ENCODE measurements at regions not wholly inside any gene's neighbourhood (a gene's known extent, or its start where the extent isn't known, plus 50 kb on each side); places are given as distances from the start of the nearest gene placed in this dataset.

DNA sequence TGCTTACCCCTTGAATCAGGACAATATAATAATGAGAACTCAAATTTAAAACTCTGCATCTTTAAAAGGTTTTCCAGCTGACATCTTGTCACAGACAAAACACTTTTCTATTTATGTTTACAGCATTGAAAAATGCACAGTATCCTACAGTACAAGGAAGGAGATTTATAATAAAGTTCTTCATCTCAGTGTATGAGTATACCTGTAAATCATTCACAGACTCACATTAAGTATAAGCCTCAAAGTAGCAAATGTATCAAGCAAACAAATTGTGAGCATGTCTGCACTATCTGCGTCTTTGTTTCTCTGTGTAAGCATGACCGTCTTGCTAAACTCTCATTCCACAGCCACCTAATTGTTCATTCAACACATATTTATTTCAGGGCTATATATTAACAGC is 52.8 kb downstream of the PPP1R2C start:
- H3K4me1 ChIP-seq (replicated peaks): no peaks in the 10 kb centered on the region
- no peaks in the 10 kb centered on the region for H3K27me3 ChIP-seq (replicated peaks)
- no peak overlapping the region for H3K27ac ChIP-seq
- H3K9me3 ChIP-seq (replicated peaks): no peaks in the 10 kb centered on the region
- no peak for DNase-seq (ENCODE audit: low read depth in 1 of 2, low spot score in 2 of 2)
- H3K4me3 ChIP-seq: no peak overlapping the region
- no peaks in the 10 kb centered on the region for H3K36me3 ChIP-seq

DNA sequence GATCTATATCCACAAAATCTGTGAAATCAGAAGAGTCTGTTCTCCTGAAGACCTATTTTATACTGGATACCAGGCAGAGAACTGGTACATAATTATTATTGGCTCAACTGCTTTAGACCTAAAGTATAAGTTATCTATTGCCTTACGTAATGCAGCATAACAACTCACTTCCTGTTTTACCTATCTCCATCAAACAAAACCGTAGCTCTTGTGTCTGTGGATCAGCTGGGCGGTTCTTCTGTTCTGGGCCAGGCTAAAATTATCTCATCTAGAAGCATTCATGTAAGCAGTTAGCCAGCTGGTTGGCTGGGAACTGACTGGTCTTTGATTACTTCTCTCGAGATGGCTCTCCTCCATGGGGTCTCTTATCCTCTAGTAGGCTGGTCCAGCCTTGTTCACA is 57.8 kb downstream of the PPP1R2C start:
- Histone ChIP-seq H3K9me3 (replicated peaks) (no peaks in the 10 kb centered on the region), H3K4me3 (no peak overlapping the region), H3K36me3 (no peaks in the 10 kb centered on the region), H3K27me3 (replicated peaks) (no peaks in the 10 kb centered on the region), H3K27ac (no peak overlapping the region), H3K4me1 (replicated peaks) (no peaks in the 10 kb centered on the region)
- no peak for DNase-seq (ENCODE audit: low read depth in 1 of 2, low spot score in 2 of 2)

DNA sequence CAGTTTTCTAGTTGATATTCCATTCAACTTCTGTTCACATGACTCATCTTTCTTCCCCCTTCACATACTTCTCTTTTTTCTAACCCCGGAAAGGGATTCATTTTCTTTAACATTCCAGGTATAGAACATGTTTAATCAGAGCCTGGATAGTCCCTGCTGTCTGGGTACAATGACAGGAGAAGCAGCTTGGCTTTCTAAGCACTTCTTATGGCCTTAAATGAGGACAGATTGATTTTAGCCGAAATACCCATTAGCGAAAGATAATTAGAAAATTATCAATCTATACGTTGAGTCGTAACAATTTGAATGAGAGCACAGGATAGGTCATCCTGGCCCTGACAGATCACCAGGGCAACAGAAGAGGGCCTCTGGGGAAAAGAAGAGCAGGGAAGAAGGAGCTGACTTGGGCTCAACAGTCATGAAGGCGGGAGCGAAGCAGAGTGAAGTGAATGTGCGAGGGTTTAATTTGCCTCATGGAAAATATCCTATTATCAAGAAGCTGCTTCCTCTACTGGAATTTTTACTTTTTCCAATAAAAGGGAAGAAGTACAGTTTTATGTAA is 62.2 kb downstream of the PPP1R2C start:
- no peaks in the 10 kb centered on the region for H3K9me3 ChIP-seq (replicated peaks)

DNA sequence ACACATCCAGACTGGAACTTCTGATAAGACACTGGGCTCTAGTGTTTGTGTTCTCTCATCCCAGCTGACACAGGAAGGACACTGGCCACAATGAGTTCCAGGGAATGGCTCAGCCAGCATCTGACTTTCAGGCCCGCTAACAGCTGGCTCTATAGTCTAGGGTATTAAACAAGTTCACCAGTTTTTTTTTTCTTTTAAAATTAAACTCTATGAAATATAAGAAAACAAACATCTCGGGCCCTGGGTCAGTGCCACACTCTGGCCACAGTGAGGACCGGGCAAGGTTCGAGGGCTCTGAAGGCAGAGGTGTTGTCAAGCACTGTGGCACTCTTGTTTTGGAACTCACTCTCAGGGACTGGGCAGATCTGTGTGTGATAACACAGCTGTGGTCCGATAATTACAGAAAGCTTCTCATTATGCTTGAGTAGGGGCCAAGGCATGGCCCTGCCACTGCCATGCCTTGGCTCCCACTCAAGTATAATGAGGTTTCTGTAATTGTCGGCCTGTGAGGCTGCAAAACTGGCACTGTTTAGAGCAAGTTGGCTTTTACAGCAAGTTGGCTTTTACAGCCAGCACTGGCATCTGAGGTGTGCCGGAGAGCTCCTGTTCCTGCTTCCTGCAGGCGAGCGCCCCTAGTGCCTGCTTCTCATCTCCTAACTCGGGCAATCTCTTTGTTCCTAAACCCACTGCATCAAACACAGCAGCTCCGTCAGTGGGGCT is 62.8 kb downstream of the PPP1R2C start:
- no peaks in the 10 kb centered on the region for H3K36me3 ChIP-seq
- no peak for DNase-seq (ENCODE audit: low read depth in 1 of 2, low spot score in 2 of 2)
- H3K27me3 ChIP-seq (replicated peaks): no peaks in the 10 kb centered on the region
- H3K4me3 ChIP-seq: no peak overlapping the region
- H3K4me1 ChIP-seq (replicated peaks): no peaks in the 10 kb centered on the region
- no peak overlapping the region for H3K27ac ChIP-seq
- no peaks in the 10 kb centered on the region for H3K9me3 ChIP-seq (replicated peaks)

More for the DNA sequence above, 62.2 kb downstream of the PPP1R2C start:
- Histone ChIP-seq H3K4me1 (replicated peaks) (no peaks in the 10 kb centered on the region), H3K36me3 (no peaks in the 10 kb centered on the region), H3K27ac (no peak overlapping the region), H3K4me3 (no peak overlapping the region), H3K27me3 (replicated peaks) (no peaks in the 10 kb centered on the region)
- DNase-seq (ENCODE audit: low read depth in 1 of 2, low spot score in 2 of 2): no peak

DNA sequence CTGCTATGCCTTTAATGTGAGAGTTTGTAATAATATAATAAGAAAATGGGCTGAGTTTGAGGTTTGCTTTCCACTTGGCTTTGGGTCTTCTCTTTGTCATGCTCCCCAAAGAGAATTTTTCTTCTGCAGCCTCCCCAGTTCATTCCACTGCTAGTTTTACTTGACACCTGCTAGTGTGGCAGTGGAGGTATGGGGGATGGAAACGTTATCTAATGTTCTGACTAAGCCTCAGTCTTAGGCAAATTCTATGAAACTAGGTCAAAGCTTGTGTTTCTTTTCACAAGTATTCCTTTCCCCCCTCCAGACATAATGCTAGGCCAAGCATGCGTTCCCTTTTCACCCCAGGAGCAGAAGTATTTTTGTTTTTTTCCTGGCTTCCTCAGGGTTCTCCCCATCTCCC is 67.5 kb downstream of the PPP1R2C start:
- Histone ChIP-seq H3K4me1 (replicated peaks) (no peaks in the 10 kb centered on the region), H3K9me3 (replicated peaks) (no peaks in the 10 kb centered on the region), H3K36me3 (no peaks in the 10 kb centered on the region), H3K4me3 (no peak overlapping the region), H3K27ac (no peak overlapping the region), H3K27me3 (replicated peaks) (no peaks in the 10 kb centered on the region)
- DNase-seq (ENCODE audit: low read depth in 1 of 2, low spot score in 2 of 2): no peak

DNA sequence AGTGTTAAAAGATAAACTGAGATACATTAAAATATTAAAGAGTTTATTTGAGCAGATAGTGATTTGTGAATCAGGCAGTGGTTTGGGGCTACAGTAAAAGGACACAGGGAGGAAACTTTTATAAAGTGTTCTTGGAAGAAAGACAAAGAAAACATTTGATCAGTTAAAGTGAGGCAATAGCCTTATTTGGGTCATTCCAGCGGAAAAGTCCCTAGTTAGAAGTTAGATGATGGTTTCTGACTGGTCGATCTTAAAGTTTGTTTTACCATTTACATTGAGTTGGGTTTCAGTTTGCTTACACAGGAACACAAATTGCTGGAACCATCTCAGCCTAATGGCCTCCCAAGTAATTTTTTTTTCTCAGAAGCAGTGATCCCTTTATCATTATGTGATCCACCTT is 69.7 kb downstream of the PPP1R2C start:
- Histone ChIP-seq H3K9me3 (replicated peaks) (no peaks in the 10 kb centered on the region), H3K4me3 (no peak overlapping the region), H3K27ac (no peak overlapping the region), H3K4me1 (replicated peaks) (no peaks in the 10 kb centered on the region), H3K27me3 (replicated peaks) (no peaks in the 10 kb centered on the region), H3K36me3 (no peaks in the 10 kb centered on the region)
- DNase-seq (ENCODE audit: low read depth in 1 of 2, low spot score in 2 of 2): no peak

DNA sequence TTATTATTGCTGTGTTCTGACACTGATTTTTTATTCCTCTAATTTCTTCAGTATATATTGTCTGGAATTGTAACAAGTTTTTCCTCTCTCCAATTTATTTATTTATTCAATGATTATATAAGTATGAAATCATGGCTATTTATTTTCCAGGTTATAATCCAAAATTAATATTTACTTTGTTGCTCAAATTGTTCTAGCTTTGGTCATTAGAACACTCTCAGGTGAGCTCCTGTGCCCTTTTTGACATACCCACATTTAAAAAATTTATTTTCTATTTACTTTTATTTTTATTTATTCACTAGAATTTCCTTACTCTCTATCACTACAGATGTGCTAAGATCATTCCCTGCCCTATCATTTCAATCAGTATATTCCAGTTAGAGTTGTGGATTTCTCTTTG is 70.2 kb downstream of the PPP1R2C start:
- no peaks in the 10 kb centered on the region for H3K4me1 ChIP-seq (replicated peaks)
- H3K36me3 ChIP-seq: no peaks in the 10 kb centered on the region
- no peaks in the 10 kb centered on the region for H3K9me3 ChIP-seq (replicated peaks)
- no peak for DNase-seq (ENCODE audit: low read depth in 1 of 2, low spot score in 2 of 2)
- no peak overlapping the region for H3K27ac ChIP-seq
- no peaks in the 10 kb centered on the region for H3K27me3 ChIP-seq (replicated peaks)
- no peak overlapping the region for H3K4me3 ChIP-seq

DNA sequence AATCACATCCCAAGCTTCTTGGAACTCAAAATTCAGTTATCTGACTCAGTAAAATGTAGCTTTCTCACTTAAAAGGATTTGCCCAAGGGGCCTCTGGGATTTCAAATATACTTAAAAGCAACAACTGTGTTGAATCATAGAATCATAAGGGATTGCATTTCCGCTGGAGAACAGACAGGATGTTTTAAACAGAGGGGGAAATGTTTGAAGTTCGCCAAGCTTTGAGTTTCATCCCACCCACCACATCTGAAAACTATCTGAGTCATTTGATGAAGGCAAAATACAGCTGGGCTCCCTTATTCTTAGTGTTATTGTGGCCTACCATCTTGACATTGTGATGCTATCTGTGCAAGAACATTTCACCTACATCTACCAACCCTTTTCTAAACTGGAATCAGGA is 73.5 kb downstream of the PPP1R2C start:
- Histone ChIP-seq H3K9me3 (replicated peaks) (no peaks in the 10 kb centered on the region), H3K4me3 (no peak overlapping the region), H3K36me3 (no peaks in the 10 kb centered on the region), H3K27me3 (replicated peaks) (no peaks in the 10 kb centered on the region), H3K4me1 (replicated peaks) (no peaks in the 10 kb centered on the region), H3K27ac (no peak overlapping the region)
- DNase-seq (ENCODE audit: low read depth in 1 of 2, low spot score in 2 of 2): no peak

DNA sequence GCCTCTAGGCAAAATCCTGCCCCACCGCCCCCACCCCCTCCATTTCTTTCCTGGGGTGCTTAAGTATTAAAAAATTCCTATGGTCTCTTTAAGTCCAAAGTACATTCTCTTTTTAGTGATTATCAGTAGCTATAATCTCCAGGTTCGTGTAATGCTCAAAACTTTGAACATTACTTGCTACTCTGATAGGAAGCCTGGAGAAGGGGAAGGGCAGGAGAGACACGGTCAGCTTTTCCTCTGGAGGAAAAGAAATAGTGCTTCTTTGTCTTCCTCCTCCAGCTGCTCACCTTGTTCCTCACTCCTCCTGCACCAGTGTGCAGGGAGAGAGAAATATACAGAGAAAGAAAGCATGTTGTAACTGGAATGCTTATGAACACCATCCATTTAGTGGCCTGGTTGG is 80.4 kb downstream of the PPP1R2C start:
- no peak for DNase-seq (ENCODE audit: low read depth in 1 of 2, low spot score in 2 of 2)

DNA sequence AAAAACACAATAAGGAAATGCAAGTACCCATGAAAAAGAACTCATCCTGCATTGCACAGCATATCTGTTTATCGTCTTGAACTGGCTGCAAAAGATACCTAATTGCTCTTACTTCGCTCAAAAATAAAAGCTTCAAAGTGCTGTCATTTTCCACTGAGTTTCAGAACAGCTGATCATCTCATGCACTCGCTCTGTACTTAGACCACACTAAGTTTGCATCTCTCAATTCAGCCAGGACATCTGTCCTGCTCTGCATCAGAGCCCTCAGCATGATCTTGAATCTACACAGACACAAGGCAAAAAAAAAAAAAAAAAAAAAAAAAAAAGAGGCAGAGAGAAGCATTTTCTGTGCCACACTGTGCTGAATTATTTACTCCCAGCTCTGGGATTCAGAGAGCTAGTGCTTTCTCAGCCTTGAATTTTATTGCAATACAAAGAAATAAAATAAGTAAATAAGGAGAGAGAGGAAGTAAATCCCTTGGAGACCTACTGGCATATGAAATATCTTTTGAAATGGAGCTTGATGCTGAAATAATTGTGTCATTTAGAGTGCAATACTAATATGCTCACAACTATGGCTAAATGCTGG is 81.3 kb downstream of the PPP1R2C start:
- H3K4me3 ChIP-seq: no peak overlapping the region
- no peak overlapping the region for H3K27ac ChIP-seq
- no peaks in the 10 kb centered on the region for H3K36me3 ChIP-seq
- no peaks in the 10 kb centered on the region for H3K27me3 ChIP-seq (replicated peaks)
- no peak for DNase-seq (ENCODE audit: low read depth in 1 of 2, low spot score in 2 of 2)
- H3K4me1 ChIP-seq (replicated peaks): no peaks in the 10 kb centered on the region
- no peaks in the 10 kb centered on the region for H3K9me3 ChIP-seq (replicated peaks)

More for the DNA sequence above, 80.4 kb downstream of the PPP1R2C start:
- H3K4me3 ChIP-seq: no peak overlapping the region
- H3K9me3 ChIP-seq (replicated peaks): no peaks in the 10 kb centered on the region
- H3K36me3 ChIP-seq: no peaks in the 10 kb centered on the region
- H3K4me1 ChIP-seq (replicated peaks): no peaks in the 10 kb centered on the region
- H3K27ac ChIP-seq: no peak overlapping the region
- no peaks in the 10 kb centered on the region for H3K27me3 ChIP-seq (replicated peaks)

DNA sequence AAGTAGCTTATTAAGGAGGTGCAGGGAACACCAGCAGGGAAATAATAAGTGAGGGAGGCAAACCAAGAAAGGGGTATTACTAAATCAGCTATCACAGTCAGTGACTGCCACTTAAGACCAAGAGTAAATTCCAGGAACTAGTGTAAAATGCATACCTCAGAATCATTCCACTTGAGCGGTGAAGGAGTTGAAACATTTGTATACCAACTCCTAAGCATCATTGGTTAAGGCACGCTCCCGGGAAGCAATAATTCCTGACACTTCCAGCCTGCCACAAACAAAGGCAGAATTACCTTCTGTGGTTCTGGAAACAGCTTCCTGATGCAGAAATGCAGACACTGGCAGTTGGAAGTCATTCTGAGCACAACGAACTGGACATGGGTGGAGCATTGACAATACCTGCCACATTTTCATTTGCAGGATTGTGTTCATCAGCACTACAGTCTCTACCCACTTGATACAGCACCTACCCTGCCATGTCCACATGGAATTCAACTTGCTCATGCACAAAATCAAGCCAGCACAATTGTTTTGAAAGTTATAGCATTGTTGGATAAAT is 82.1 kb downstream of the PPP1R2C start:
- H3K27ac ChIP-seq: no peak overlapping the region
- H3K36me3 ChIP-seq: no peaks in the 10 kb centered on the region
- no peaks in the 10 kb centered on the region for H3K9me3 ChIP-seq (replicated peaks)
- no peak overlapping the region for H3K4me3 ChIP-seq
- no peaks in the 10 kb centered on the region for H3K27me3 ChIP-seq (replicated peaks)
- DNase-seq (ENCODE audit: low read depth in 1 of 2, low spot score in 2 of 2): no peak
- no peaks in the 10 kb centered on the region for H3K4me1 ChIP-seq (replicated peaks)

DNA sequence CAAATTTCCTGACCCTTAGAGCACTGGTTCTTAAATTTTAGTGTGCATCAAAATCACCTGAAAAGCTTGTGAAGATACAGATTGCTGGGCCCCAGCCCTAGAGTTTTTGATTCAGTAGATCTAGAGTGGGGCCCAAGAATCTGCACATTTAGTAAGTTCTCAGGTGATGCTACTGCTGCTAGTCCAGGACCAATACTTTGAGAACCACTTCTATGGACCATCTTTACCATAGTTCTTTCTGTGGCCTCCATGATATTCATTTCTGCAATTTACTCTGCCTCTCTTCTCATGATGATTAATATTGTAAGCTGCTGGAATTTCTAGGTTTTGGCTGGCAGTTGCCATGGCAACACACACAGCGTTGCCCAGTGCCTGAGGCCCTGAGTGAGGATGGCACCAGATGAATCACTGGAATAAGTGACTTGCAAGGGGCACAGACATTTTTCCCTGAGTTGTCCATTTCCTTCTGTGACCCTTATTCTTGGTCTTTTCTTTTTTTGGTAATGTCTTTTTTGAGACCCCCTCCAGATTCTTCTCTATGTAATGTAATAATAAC is 83.6 kb downstream of the PPP1R2C start:
- DNase-seq (ENCODE audit: low read depth in 1 of 2, low spot score in 2 of 2): no peak

DNA sequence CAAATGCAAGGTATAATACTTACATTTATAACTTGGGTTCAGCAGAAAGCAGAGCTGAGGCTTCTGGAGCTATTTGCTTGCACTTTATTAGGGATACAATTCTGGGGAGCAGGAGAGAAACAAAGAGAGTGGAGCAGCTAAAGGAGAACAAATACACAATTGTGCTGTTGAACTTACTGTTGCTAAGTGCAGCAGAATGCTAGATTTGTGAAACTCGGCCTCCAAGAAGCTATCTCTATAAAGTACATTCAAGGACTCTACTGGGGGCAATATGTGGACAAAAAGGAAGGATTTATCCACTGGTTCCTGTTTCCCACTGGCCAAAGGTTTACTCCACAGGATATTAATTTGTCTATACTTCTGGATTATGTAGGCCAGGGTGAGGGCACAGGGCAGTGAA is 86.8 kb downstream of the PPP1R2C start:
- H3K27me3 ChIP-seq (replicated peaks): no peaks in the 10 kb centered on the region
- DNase-seq (ENCODE audit: low read depth in 1 of 2, low spot score in 2 of 2): no peak
- H3K27ac ChIP-seq: no peak overlapping the region
- no peaks in the 10 kb centered on the region for H3K36me3 ChIP-seq
- no peaks in the 10 kb centered on the region for H3K4me1 ChIP-seq (replicated peaks)
- no peaks in the 10 kb centered on the region for H3K9me3 ChIP-seq (replicated peaks)
- H3K4me3 ChIP-seq: no peak overlapping the region

More for the DNA sequence above, 83.6 kb downstream of the PPP1R2C start:
- H3K36me3 ChIP-seq: no peaks in the 10 kb centered on the region
- no peak overlapping the region for H3K4me3 ChIP-seq
- no peaks in the 10 kb centered on the region for H3K27me3 ChIP-seq (replicated peaks)
- H3K27ac ChIP-seq: no peak overlapping the region
- H3K4me1 ChIP-seq (replicated peaks): no peaks in the 10 kb centered on the region
- no peaks in the 10 kb centered on the region for H3K9me3 ChIP-seq (replicated peaks)

DNA sequence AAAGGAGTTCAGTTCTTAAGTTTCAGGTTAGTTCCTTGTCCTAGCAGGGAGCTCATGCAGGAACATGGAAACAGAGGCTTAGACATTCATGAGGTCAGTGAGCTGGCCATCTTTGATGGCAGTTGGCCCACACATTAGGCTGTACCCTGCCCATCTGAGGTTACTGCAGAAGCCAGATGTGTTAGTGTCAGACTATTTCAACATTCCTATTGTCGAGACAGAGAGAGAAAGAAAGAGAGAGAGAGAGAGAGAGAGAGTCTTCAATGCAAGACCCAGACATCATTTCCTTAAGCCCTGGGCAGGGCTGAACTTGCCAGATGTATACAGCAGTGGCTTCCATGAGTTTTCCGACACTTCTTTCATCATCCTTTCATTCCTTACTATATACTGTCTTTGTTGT is 91.3 kb downstream of the PPP1R2C start:
- H3K9me3 ChIP-seq (replicated peaks): no peaks in the 10 kb centered on the region
- DNase-seq (ENCODE audit: low read depth in 1 of 2, low spot score in 2 of 2): no peak
- no peak overlapping the region for H3K4me3 ChIP-seq
- H3K27me3 ChIP-seq (replicated peaks): no peaks in the 10 kb centered on the region
- H3K4me1 ChIP-seq (replicated peaks): no peaks in the 10 kb centered on the region
- H3K36me3 ChIP-seq: no peaks in the 10 kb centered on the region
- H3K27ac ChIP-seq: no peak overlapping the region

Data from SJSA1 (cell line).